ENCODE measurements at regions not wholly inside any gene's neighbourhood (a gene's known extent, or its start where the extent isn't known, plus 50 kb on each side); places are given as distances from the start of the nearest gene placed in this dataset.

DNA sequence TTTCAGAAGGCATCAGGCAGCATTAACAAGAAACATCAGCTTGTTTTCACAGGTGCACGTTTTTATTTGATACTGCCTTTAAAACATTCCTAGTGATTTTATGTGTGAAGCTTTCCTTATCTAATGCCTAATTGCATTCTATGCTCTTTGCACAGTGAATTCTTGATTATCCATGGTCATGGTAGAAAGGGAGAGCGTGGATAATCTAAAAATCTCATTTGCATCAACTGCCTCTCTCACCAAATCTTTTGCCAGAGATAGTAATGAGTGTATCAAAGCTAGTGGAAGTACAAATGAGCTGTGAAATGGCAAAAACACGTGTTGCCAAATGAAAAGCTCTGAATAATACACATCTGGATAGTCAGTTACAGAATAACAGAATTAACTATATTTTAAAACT lies 170.5 kb downstream of the NAA11 start:
- Mint-ChIP-seq H3K9me3 (ENCODE audit: insufficient read depth) (no peaks in the 10 kb centered on the region), H3K27ac (no peak overlapping the region), H3K4me1 (no peaks in the 10 kb centered on the region), H3K4me3 (no peak overlapping the region), H3K27me3 (no peaks in the 10 kb centered on the region)
- H3K27me3 ChIP-seq (replicated peaks in 1 of 4; ENCODE audit: control extremely low read depth in 1 of 4, control insufficient read depth in 3 of 4, insufficient read depth in 4 of 4, low read length in 3 of 4): no peaks in the 10 kb centered on the region
- ChIA-PET CTCF (interaction anchor here (0.9 kb wide), 1 partner anchor 11 kb away, joined by 3 read pairs; no protein-coding TSS in a partner anchor), POLR2A (no interaction called here)
- H3K9me3 ChIP-seq (ENCODE audit: control extremely low read depth in 1 of 3, control insufficient read depth in 2 of 3, insufficient read depth in 1 of 3, low read length in 2 of 3): peaks cover 0 to 4% (median 0%) of the 10 kb centered on the region in 3 donors
- no peaks in the 10 kb centered on the region for H3K79me2 ChIP-seq (ENCODE audit: control insufficient read depth, insufficient read depth, low read length)
- no peak overlapping the region for H3K27ac ChIP-seq (ENCODE audit: low read length in 2 of 2)
- intact Hi-C loops (cut with micrococcal nuclease): no loop called here
- no peaks in the 10 kb centered on the region for H3K36me3 ChIP-seq (replicated peaks in 1 of 2; ENCODE audit: control extremely low read depth in 1 of 2, control insufficient read depth in 1 of 2, extremely low read depth in 1 of 2, insufficient read depth in 2 of 2, low read length in 1 of 2)
- no peak for DNase-seq
- no peaks in the 10 kb centered on the region for H4K20me1 ChIP-seq (ENCODE audit: control insufficient read depth, insufficient read depth, low read length, poor library complexity, severe bottlenecking)
- H3K4me3 ChIP-seq (ENCODE audit: control extremely low read depth in 1 of 5, extremely low read depth in 1 of 5, insufficient read depth in 1 of 5, low read depth in 2 of 5, low read length in 4 of 5): no peak overlapping the region
- TF ChIP-seq, protein P1, sequence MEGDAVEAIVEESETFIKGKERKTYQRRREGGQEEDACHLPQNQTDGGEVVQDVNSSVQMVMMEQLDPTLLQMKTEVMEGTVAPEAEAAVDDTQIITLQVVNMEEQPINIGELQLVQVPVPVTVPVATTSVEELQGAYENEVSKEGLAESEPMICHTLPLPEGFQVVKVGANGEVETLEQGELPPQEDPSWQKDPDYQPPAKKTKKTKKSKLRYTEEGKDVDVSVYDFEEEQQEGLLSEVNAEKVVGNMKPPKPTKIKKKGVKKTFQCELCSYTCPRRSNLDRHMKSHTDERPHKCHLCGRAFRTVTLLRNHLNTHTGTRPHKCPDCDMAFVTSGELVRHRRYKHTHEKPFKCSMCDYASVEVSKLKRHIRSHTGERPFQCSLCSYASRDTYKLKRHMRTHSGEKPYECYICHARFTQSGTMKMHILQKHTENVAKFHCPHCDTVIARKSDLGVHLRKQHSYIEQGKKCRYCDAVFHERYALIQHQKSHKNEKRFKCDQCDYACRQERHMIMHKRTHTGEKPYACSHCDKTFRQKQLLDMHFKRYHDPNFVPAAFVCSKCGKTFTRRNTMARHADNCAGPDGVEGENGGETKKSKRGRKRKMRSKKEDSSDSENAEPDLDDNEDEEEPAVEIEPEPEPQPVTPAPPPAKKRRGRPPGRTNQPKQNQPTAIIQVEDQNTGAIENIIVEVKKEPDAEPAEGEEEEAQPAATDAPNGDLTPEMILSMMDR (IDR thresholded peaks at IDR 0.05): no peak
- TF ChIP-seq EZH2 (IDR thresholded peaks at IDR 0.05; ENCODE audit: borderline replicate concordance, insufficient read depth, low read depth, low read length, poor library complexity, severe bottlenecking): no peak
- H2AFZ ChIP-seq (ENCODE audit: insufficient read depth, low read depth, low read length, poor library complexity, severe bottlenecking): no peak overlapping the region
- no peak overlapping the region for H3K4me2 ChIP-seq (replicated peaks; ENCODE audit: low read depth, low read length, poor library complexity, severe bottlenecking)
- ATAC-seq (ENCODE audit: low read depth): no peak
- no peaks in the 10 kb centered on the region for H3K4me1 ChIP-seq (ENCODE audit: control insufficient read depth in 2 of 2, insufficient read depth in 2 of 2, low read length in 2 of 2)
- no peak overlapping the region for H3K9ac ChIP-seq (ENCODE audit: low read length)
- no CpG with 5 or more reads among the region's 3 CpGs for WGBS (ENCODE audit: insufficient coverage)

DNA sequence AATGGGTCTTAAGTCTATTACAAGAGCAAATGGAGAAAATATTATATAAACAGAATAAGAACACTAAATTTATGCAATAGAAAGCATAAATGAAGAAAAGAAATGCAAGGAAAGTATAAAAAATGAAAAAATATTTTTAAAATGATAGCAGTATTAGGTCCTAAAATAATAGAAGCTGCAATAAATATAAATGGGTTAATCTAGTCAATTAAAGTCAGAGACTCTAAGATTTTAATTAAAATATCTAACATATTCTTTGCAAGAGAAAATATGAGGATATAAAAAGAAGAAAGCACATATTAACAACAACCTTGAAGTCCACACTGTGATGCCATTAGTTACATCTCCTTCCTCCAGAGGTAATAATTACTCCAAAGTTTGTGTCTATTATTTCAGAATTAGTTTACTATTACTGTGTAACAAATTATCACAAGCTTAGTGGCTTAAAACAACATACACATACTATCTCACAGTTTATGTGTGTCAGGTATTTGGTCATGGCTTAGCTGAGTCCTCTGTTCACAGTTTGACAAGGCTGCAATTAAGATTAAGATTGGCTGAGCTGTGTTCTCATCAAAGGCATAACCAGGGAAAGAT lies 174.9 kb downstream of the NAA11 start:
- Histone ChIP-seq H3K36me3 (replicated peaks in 1 of 2; ENCODE audit: control extremely low read depth in 1 of 2, control insufficient read depth in 1 of 2, extremely low read depth in 1 of 2, insufficient read depth in 2 of 2, low read length in 1 of 2) (no peaks in the 10 kb centered on the region), H3K27me3 (replicated peaks in 1 of 4; ENCODE audit: control extremely low read depth in 1 of 4, control insufficient read depth in 3 of 4, insufficient read depth in 4 of 4, low read length in 3 of 4) (no peaks in the 10 kb centered on the region), H3K79me2 (ENCODE audit: control insufficient read depth, insufficient read depth, low read length) (no peaks in the 10 kb centered on the region), H3K4me3 (ENCODE audit: control extremely low read depth in 1 of 5, extremely low read depth in 1 of 5, insufficient read depth in 1 of 5, low read depth in 2 of 5, low read length in 4 of 5) (no peak overlapping the region), H2AFZ (ENCODE audit: insufficient read depth, low read depth, low read length, poor library complexity, severe bottlenecking) (no peak overlapping the region), H3K27ac (ENCODE audit: low read length in 2 of 2) (no peak overlapping the region), H3K9me3 (ENCODE audit: control extremely low read depth in 1 of 3, control insufficient read depth in 2 of 3, insufficient read depth in 1 of 3, low read length in 2 of 3) (peaks cover 0 to 4% (median 0%) of the 10 kb centered on the region in 3 donors), H3K4me2 (replicated peaks; ENCODE audit: low read depth, low read length, poor library complexity, severe bottlenecking) (no peak overlapping the region), H3K9ac (ENCODE audit: low read length) (no peak overlapping the region), H4K20me1 (ENCODE audit: control insufficient read depth, insufficient read depth, low read length, poor library complexity, severe bottlenecking) (no peaks in the 10 kb centered on the region), H3K4me1 (ENCODE audit: control insufficient read depth in 2 of 2, insufficient read depth in 2 of 2, low read length in 2 of 2) (no peaks in the 10 kb centered on the region)
- CTCF ChIA-PET: no interaction called here
- intact Hi-C loops (cut with micrococcal nuclease): no loop called here
- POLR2A ChIA-PET: no interaction called here
- Mint-ChIP-seq H3K4me1 (no peaks in the 10 kb centered on the region), H3K4me3 (no peak overlapping the region), H3K9me3 (ENCODE audit: insufficient read depth) (no peaks in the 10 kb centered on the region), H3K27me3 (no peaks in the 10 kb centered on the region), H3K27ac (no peak overlapping the region)
- no peak for TF ChIP-seq EZH2 (IDR thresholded peaks at IDR 0.05; ENCODE audit: borderline replicate concordance, insufficient read depth, low read depth, low read length, poor library complexity, severe bottlenecking)
- TF ChIP-seq, protein P1 (IDR thresholded peaks at IDR 0.05): no peak
- DNase-seq (no peak), ATAC-seq (ENCODE audit: low read depth) (no peak)
